Astrocyte of the spinal cord (primary cell): ENCODE measurements at regions not wholly inside any gene's neighbourhood (a gene's known extent, or its start where the extent isn't known, plus 50 kb on each side); places are given as distances from the start of the nearest gene placed in this dataset.

Experiments
- DNase-seq: peaks from one replicate; pipeline ENCODE4 v3.0.0; 2011; ENCODE audit warnings: low read depth, low spot score
- H3K4me3 ChIP-seq: 2 replicates; pipeline ENCODE4 v1.5.1; 2011; ENCODE audit warnings: low read depth, mild to moderate bottlenecking, low read length, moderate library complexity
- in situ Hi-C: cut with HindIII; loops from 2 replicates; pipeline ENCODE4 v1.10.0; 2017; ENCODE audit warnings: low sequenced_read_pairs
- TF ChIP-seq, protein P1 (sequence below): IDR thresholded peaks from 2 replicates; pipeline ENCODE4 v1.5.1; 2012; ENCODE audit warnings: low read depth, mild to moderate bottlenecking, low read length, inconsistent platforms

GRCh38 chr3:174639406-174639805 lies 219.7 kb upstream of the NAALADL2 start:
- in situ Hi-C loops, result no loop called here
- TF ChIP-seq, protein P1, sequence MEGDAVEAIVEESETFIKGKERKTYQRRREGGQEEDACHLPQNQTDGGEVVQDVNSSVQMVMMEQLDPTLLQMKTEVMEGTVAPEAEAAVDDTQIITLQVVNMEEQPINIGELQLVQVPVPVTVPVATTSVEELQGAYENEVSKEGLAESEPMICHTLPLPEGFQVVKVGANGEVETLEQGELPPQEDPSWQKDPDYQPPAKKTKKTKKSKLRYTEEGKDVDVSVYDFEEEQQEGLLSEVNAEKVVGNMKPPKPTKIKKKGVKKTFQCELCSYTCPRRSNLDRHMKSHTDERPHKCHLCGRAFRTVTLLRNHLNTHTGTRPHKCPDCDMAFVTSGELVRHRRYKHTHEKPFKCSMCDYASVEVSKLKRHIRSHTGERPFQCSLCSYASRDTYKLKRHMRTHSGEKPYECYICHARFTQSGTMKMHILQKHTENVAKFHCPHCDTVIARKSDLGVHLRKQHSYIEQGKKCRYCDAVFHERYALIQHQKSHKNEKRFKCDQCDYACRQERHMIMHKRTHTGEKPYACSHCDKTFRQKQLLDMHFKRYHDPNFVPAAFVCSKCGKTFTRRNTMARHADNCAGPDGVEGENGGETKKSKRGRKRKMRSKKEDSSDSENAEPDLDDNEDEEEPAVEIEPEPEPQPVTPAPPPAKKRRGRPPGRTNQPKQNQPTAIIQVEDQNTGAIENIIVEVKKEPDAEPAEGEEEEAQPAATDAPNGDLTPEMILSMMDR, result no peak
- DNase-seq, result no peak
- no peak overlapping the region for H3K4me3 ChIP-seq

GRCh38 chr3:174639970-174640369 lies 219.2 kb upstream of the NAALADL2 start:
- no peak for DNase-seq
- H3K4me3 ChIP-seq, result no peak overlapping the region
- TF ChIP-seq, protein P1, result no peak
- in situ Hi-C loops, result no loop called here

DNA sequence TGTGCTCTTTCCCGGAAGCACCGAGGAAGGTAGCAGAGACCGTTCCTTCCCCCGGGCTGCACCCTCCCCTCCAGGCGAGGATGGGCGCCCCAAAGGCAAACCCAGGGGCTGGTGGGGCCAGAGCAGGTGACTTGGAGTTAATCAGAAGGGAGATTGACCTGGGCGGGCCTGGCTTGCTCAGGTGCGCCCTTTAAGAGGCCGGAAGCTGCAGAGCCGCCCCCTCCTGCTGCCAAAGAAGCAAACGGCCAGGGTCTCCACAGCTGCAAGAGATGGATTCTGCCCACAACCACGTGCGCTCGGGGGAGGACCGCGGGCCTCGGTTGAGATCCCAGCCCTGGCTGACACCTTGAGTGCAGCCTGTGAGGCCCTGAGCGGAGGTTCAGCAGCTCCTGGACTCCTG lies 218.2 kb upstream of the NAALADL2 start:
- DNase-seq, result no peak
- in situ Hi-C loops, result no loop called here
- no peak overlapping the region for H3K4me3 ChIP-seq
- TF ChIP-seq, protein P1, result no peak

DNA sequence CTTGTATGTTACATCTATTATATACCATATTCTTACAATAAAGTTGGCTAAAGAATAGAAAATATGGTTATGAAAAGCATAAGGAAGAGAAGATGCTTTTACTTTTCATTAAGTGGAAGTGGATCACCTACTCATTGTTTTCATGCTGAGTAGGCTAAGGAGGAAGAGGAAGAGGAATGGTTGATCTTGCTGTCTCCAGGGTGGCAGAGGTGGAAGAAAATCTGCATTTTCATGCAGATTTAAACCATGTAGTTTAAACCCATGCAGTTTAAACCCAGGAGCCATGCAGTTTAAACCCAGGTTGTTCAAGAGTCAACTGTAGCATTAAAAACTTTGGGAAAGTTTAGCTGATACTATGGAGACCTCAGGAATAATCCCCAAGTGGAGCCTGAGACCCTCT lies 214.8 kb upstream of the NAALADL2 start:
- DNase-seq, result no peak
- TF ChIP-seq, protein P1, result no peak
- in situ Hi-C loops, result no loop called here
- no peak overlapping the region for H3K4me3 ChIP-seq

DNA sequence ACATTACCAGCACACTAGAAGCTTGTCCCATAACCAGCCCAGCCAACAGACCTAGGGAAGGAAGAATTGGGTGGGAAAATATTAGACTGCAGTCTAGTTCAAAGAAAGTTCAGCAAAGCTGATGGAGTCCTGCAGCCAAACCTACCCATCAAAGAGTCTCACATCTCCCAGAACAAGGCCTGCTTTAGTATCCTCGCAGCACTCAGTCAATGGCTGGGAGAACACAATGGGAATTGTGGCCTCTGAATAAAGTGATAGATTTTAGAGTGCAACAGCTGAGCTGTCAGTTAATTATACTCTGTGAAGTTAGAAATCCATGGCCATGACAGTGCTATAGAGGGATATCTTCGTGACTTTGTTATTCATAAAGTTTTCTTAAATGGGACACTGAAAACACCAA lies 207.2 kb upstream of the NAALADL2 start:
- H3K4me3 ChIP-seq, result no peak overlapping the region
- TF ChIP-seq, protein P1, result no peak
- in situ Hi-C loops, result no loop called here
- DNase-seq, result no peak

DNA sequence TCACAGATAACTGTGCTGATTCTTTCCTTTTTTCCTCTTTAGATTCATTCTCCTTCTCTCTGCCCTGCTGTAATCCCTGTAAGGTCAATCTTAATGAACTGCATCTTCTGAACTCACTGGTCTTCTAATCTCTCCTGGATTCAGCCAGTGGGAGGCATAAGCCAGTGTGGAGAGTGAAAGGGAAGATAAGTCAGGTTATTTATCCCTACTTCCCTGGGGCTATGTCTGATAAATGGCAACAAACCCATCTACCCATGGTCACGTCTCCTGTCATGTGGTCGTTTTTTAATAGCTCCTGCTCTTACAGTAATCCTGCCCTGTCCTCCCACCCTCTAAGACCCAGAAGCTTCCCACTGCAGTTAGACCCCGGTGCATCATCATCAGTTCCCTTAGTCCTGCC lies 199.6 kb upstream of the NAALADL2 start:
- TF ChIP-seq, protein P1, result no peak
- no peak for DNase-seq
- in situ Hi-C loops, result no loop called here

DNA sequence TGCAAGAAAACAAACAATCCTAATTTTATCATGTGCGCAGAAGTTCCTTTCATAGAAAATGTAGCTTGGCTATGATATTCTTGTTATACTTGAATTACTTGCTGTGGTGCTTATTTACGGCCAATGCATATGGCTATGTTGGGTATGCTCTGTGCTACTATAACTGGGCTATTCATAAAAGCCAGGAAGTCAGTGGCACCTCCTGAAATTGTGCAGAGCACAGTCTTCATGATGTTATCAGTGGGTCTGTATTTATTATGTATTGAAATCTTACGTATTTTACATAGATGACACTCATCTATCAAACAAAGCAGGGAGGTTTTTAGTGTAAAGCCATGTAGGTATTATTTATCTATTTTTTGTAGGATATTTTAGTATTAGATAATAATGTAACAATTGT lies 196.5 kb upstream of the NAALADL2 start:
- in situ Hi-C loops, result no loop called here
- TF ChIP-seq, protein P1, result no peak
- DNase-seq, result no peak
- no peak overlapping the region for H3K4me3 ChIP-seq

More for the DNA sequence above, 199.6 kb upstream of the NAALADL2 start:
- no peak overlapping the region for H3K4me3 ChIP-seq
